ENCODE measurements at regions not wholly inside any gene's neighbourhood (a gene's known extent, or its start where the extent isn't known, plus 50 kb on each side); places are given as distances from the start of the nearest gene placed in this dataset.

DNA sequence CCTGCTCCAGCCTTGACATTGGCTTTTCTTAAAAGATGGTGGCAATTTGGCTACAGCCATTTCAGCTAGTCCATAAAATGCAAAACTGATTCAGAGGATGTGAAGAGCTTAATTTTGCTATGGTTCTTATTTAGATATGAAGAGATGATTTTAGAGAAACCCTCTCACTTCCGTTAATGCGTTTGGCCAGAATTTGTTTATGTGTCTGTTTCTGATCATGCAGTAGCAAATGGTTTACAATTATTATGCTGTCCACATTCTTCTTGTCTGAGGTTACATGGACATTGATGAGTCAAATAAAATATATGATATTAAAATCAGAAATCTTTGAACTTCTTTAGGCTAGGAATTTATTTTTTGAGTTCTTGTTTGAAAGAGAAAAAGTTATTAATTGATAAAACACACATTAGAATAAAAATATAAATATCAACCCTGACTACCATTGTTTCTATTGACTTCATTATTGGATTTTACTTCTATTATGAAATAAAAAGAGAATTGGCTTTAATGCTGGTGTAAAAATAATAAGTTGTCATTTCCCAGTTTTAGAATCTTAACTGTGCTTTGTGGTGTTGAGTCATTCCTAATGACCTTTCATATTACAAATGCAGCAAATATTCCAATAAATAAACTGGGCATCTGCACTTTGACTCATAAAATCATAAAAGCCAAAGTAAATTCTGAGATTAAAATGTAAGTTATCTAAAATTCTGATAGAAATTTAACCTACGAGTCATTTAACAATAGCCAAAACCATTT lies 1286.0 kb upstream of the GJE1 start:
- no peaks in the 10 kb centered on the region for H3K9me3 Mint-ChIP-seq
- WGBS (ENCODE audit: insufficient coverage): no CpG with 5 or more reads among the region's 3 CpGs
- DNase-seq: no peak
- ATAC-seq (replicated peaks in 1 of 4): no peak
- peaks cover 0 to 4% of the 10 kb centered on the region in 2 donors for H3K27me3 Mint-ChIP-seq
- POLR2A ChIA-PET: no interaction called here
- H3K9me3 ChIP-seq: no peaks in the 10 kb centered on the region
- H3K27ac ChIP-seq (ENCODE audit: low read length): no peak overlapping the region
- H3K36me3 Mint-ChIP-seq: no peaks in the 10 kb centered on the region
- no peaks in the 10 kb centered on the region for H3K27me3 ChIP-seq (replicated peaks in 1 of 2; ENCODE audit: control insufficient read depth in 2 of 2, extremely low read depth in 1 of 2, insufficient read depth in 2 of 2, low read length in 1 of 2)
- H3K4me1 ChIP-seq (ENCODE audit: control insufficient read depth in 1 of 2, extremely low read depth in 1 of 2, insufficient read depth in 2 of 2, low read length in 2 of 2): no peaks in the 10 kb centered on the region
- H3K4me3 Mint-ChIP-seq: no peak overlapping the region
- H3K4me3 ChIP-seq (ENCODE audit: control insufficient read depth in 1 of 2, extremely low read depth in 1 of 2, low read length in 1 of 2): no peak overlapping the region
- H3K4me1 Mint-ChIP-seq: no peaks in the 10 kb centered on the region
- H3K36me3 ChIP-seq (ENCODE audit: control insufficient read depth in 2 of 2, extremely low read depth in 1 of 2, insufficient read depth in 1 of 2, low read length in 1 of 2): no peaks in the 10 kb centered on the region
- no peak overlapping the region for H3K27ac Mint-ChIP-seq
- CTCF ChIA-PET: no interaction called here

DNA sequence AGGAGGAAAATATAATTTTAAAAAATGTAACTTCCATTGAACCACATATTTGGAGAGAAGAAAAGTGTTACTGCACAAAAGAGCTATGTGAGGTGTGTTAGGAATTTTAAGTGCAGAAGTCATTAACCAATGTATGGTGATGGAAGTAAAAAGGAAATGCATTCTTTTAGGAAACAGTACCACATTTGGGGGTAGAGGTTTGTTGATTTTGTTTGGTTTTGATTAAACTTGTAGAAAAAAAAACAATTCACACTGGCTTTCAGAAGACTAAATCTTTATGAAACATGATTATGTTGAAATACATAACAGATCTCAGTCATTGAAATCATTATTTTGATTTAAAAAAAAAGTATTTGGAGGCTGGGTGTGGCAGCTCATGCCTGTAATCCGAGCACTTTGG lies 1287.0 kb upstream of the GJE1 start:
- H3K36me3 ChIP-seq (ENCODE audit: control insufficient read depth in 2 of 2, extremely low read depth in 1 of 2, insufficient read depth in 1 of 2, low read length in 1 of 2): no peaks in the 10 kb centered on the region
- DNase-seq (no peak), ATAC-seq (replicated peaks in 1 of 4) (no peak)
- no peak overlapping the region for H3K27ac Mint-ChIP-seq
- CTCF ChIA-PET: no interaction called here
- H3K4me1 Mint-ChIP-seq: no peaks in the 10 kb centered on the region
- no peak overlapping the region for H3K4me3 ChIP-seq (ENCODE audit: control insufficient read depth in 1 of 2, extremely low read depth in 1 of 2, low read length in 1 of 2)
- WGBS (ENCODE audit: insufficient coverage): 78% methylated on average over 1 of the region's 1 CpG
- POLR2A ChIA-PET: no interaction called here
- no peak overlapping the region for H3K27ac ChIP-seq (ENCODE audit: low read length)
- no peaks in the 10 kb centered on the region for H3K27me3 ChIP-seq (replicated peaks in 1 of 2; ENCODE audit: control insufficient read depth in 2 of 2, extremely low read depth in 1 of 2, insufficient read depth in 2 of 2, low read length in 1 of 2)
- no peak overlapping the region for H3K4me3 Mint-ChIP-seq
- H3K27me3 Mint-ChIP-seq: peaks cover 0 to 4% of the 10 kb centered on the region in 2 donors
- no peaks in the 10 kb centered on the region for H3K9me3 Mint-ChIP-seq
- H3K9me3 ChIP-seq: no peaks in the 10 kb centered on the region
- H3K4me1 ChIP-seq (ENCODE audit: control insufficient read depth in 1 of 2, extremely low read depth in 1 of 2, insufficient read depth in 2 of 2, low read length in 2 of 2): no peaks in the 10 kb centered on the region
- H3K36me3 Mint-ChIP-seq: no peaks in the 10 kb centered on the region

DNA sequence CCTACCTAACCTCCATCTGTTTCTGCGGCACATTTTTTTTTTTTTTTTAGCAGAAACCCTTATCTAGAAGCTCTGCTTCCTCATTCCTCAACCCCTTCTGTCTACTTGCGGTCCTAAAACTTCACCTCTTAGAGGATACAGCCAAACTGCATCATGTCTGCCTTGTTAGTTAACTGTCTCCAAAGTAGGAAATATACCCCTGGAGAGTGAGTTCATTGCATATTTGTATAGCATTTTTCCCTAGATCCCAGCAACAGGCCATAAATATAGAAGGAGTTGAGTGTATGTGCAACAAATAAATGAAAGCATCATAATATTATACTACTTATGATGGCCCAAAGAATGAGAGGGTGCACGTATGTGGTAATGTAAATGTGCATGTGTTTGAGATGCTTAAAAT lies 1288.6 kb upstream of the GJE1 start:
- no peak overlapping the region for H3K27ac ChIP-seq (ENCODE audit: low read length)
- H3K27me3 Mint-ChIP-seq: peaks cover 0 to 4% of the 10 kb centered on the region in 2 donors
- no CpG with 5 or more reads among the region's 3 CpGs for WGBS (ENCODE audit: insufficient coverage)
- no peaks in the 10 kb centered on the region for H3K9me3 ChIP-seq
- no peaks in the 10 kb centered on the region for H3K36me3 ChIP-seq (ENCODE audit: control insufficient read depth in 2 of 2, extremely low read depth in 1 of 2, insufficient read depth in 1 of 2, low read length in 1 of 2)
- DNase-seq (no peak), ATAC-seq (replicated peaks in 1 of 4) (no peak)
- CTCF ChIA-PET: interaction anchor here in 1 of 2 donors (0.6 kb wide), 1 partner anchor 225 kb away, joined by 4 read pairs; no protein-coding TSS in a partner anchor
- H3K27me3 ChIP-seq (replicated peaks in 1 of 2; ENCODE audit: control insufficient read depth in 2 of 2, extremely low read depth in 1 of 2, insufficient read depth in 2 of 2, low read length in 1 of 2): no peaks in the 10 kb centered on the region
- H3K27ac Mint-ChIP-seq: no peak overlapping the region
- POLR2A ChIA-PET: no interaction called here
- H3K4me1 Mint-ChIP-seq: no peaks in the 10 kb centered on the region
- H3K36me3 Mint-ChIP-seq: no peaks in the 10 kb centered on the region
- no peaks in the 10 kb centered on the region for H3K9me3 Mint-ChIP-seq
- no peaks in the 10 kb centered on the region for H3K4me1 ChIP-seq (ENCODE audit: control insufficient read depth in 1 of 2, extremely low read depth in 1 of 2, insufficient read depth in 2 of 2, low read length in 2 of 2)
- H3K4me3 Mint-ChIP-seq: no peak overlapping the region
- no peak overlapping the region for H3K4me3 ChIP-seq (ENCODE audit: control insufficient read depth in 1 of 2, extremely low read depth in 1 of 2, low read length in 1 of 2)

DNA sequence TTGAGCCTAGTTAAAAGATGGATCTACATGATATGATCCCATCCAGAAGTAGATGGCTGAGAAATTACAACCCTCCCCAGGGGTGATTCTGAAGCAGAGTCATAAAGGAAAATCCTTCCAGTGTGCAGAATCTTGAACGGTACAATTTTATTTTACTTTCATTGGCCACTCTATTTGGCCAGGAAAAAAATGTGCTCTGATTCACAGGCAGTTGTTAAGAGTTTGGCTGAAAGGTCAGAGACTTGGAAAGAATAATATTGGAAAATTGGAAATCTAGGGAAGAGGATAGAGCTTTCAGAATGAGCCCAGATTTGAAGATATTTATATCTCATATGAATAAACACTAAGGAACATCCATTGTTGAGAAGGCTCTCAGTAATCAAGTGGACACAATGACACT lies 1299.3 kb upstream of the GJE1 start:
- H3K4me1 Mint-ChIP-seq: no peaks in the 10 kb centered on the region
- no peaks in the 10 kb centered on the region for H3K27me3 ChIP-seq (replicated peaks in 1 of 2; ENCODE audit: control insufficient read depth in 2 of 2, extremely low read depth in 1 of 2, insufficient read depth in 2 of 2, low read length in 1 of 2)
- DNase-seq (no peak), ATAC-seq (replicated peaks in 1 of 4) (no peak)
- no peak overlapping the region for H3K27ac ChIP-seq (ENCODE audit: low read length)
- H3K4me3 ChIP-seq (ENCODE audit: control insufficient read depth in 1 of 2, extremely low read depth in 1 of 2, low read length in 1 of 2): no peak overlapping the region
- no CpG with 5 or more reads among the region's 1 CpG for WGBS (ENCODE audit: insufficient coverage)
- no peak overlapping the region for H3K27ac Mint-ChIP-seq
- ChIA-PET CTCF (no interaction called here), POLR2A (no interaction called here)
- no peaks in the 10 kb centered on the region for H3K9me3 Mint-ChIP-seq
- H3K27me3 Mint-ChIP-seq: no peaks in the 10 kb centered on the region
- H3K9me3 ChIP-seq: no peaks in the 10 kb centered on the region
- no peaks in the 10 kb centered on the region for H3K36me3 ChIP-seq (ENCODE audit: control insufficient read depth in 2 of 2, extremely low read depth in 1 of 2, insufficient read depth in 1 of 2, low read length in 1 of 2)
- H3K36me3 Mint-ChIP-seq: no peaks in the 10 kb centered on the region
- no peaks in the 10 kb centered on the region for H3K4me1 ChIP-seq (ENCODE audit: control insufficient read depth in 1 of 2, extremely low read depth in 1 of 2, insufficient read depth in 2 of 2, low read length in 2 of 2)
- H3K4me3 Mint-ChIP-seq: no peak overlapping the region

DNA sequence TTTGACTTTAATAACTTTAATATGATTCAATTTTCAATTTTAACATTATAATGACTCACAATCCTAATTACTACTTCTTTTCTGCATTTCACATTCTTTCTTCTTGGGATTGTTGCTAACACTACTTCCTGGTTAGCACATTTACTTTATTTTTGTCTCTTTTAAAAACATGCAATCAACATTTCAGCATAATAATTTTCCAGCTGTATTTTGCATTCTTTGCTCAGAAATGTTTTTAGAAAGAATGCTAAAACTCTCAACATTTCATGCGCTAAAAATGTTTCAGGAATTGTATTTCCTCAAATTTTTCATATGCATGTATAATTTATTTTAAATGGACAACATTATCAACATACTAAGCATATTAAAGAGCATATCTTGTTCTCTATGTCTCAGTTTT lies 1302.1 kb upstream of the GJE1 start:
- CTCF ChIA-PET: no interaction called here
- H3K27me3 Mint-ChIP-seq: no peaks in the 10 kb centered on the region
- Histone ChIP-seq H3K4me3 (ENCODE audit: control insufficient read depth in 1 of 2, extremely low read depth in 1 of 2, low read length in 1 of 2) (no peak overlapping the region), H3K9me3 (no peaks in the 10 kb centered on the region), H3K27ac (ENCODE audit: low read length) (no peak overlapping the region), H3K4me1 (ENCODE audit: control insufficient read depth in 1 of 2, extremely low read depth in 1 of 2, insufficient read depth in 2 of 2, low read length in 2 of 2) (no peaks in the 10 kb centered on the region), H3K36me3 (ENCODE audit: control insufficient read depth in 2 of 2, extremely low read depth in 1 of 2, insufficient read depth in 1 of 2, low read length in 1 of 2) (no peaks in the 10 kb centered on the region), H3K27me3 (replicated peaks in 1 of 2; ENCODE audit: control insufficient read depth in 2 of 2, extremely low read depth in 1 of 2, insufficient read depth in 2 of 2, low read length in 1 of 2) (no peaks in the 10 kb centered on the region)
- no CpG with 5 or more reads among the region's 1 CpG for WGBS (ENCODE audit: insufficient coverage)
- no peak for ATAC-seq (replicated peaks in 1 of 4)
- no peaks in the 10 kb centered on the region for H3K4me1 Mint-ChIP-seq
- no peak overlapping the region for H3K4me3 Mint-ChIP-seq
- H3K9me3 Mint-ChIP-seq: no peaks in the 10 kb centered on the region
- POLR2A ChIA-PET: no interaction called here
- no peaks in the 10 kb centered on the region for H3K36me3 Mint-ChIP-seq
- no peak overlapping the region for H3K27ac Mint-ChIP-seq
- DNase-seq: no peak

DNA sequence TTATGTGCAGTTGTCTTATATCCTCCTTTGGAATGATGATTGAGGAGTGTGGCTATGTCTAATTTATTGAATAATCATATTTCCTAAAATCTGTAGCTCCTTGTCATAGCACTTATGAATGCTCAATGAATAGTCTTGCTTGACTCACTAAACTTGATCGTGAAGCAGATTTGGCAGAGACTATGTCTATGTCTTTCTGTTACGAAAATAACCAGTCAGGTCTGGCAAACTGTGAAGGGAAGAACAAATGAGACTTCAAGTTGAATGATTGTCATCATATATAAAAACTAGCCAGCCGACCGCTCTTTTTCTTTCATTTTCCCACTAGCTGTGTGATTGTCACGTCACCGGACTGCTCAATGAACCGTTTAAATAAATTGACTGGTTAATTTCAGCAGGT lies 1303.9 kb upstream of the GJE1 start:
- ChIA-PET CTCF (no interaction called here), POLR2A (no interaction called here)
- Mint-ChIP-seq H3K27ac (no peak overlapping the region), H3K9me3 (no peaks in the 10 kb centered on the region), H3K4me3 (no peak overlapping the region), H3K4me1 (no peaks in the 10 kb centered on the region), H3K27me3 (no peaks in the 10 kb centered on the region), H3K36me3 (no peaks in the 10 kb centered on the region)
- Histone ChIP-seq H3K4me1 (ENCODE audit: control insufficient read depth in 1 of 2, extremely low read depth in 1 of 2, insufficient read depth in 2 of 2, low read length in 2 of 2) (no peaks in the 10 kb centered on the region), H3K36me3 (ENCODE audit: control insufficient read depth in 2 of 2, extremely low read depth in 1 of 2, insufficient read depth in 1 of 2, low read length in 1 of 2) (no peaks in the 10 kb centered on the region), H3K4me3 (ENCODE audit: control insufficient read depth in 1 of 2, extremely low read depth in 1 of 2, low read length in 1 of 2) (no peak overlapping the region), H3K27me3 (replicated peaks in 1 of 2; ENCODE audit: control insufficient read depth in 2 of 2, extremely low read depth in 1 of 2, insufficient read depth in 2 of 2, low read length in 1 of 2) (no peaks in the 10 kb centered on the region), H3K27ac (ENCODE audit: low read length) (no peak overlapping the region), H3K9me3 (no peaks in the 10 kb centered on the region)
- no peak for DNase-seq
- no peak for ATAC-seq (replicated peaks in 1 of 4)
- WGBS (ENCODE audit: insufficient coverage): no CpG with 5 or more reads among the region's 7 CpGs

DNA sequence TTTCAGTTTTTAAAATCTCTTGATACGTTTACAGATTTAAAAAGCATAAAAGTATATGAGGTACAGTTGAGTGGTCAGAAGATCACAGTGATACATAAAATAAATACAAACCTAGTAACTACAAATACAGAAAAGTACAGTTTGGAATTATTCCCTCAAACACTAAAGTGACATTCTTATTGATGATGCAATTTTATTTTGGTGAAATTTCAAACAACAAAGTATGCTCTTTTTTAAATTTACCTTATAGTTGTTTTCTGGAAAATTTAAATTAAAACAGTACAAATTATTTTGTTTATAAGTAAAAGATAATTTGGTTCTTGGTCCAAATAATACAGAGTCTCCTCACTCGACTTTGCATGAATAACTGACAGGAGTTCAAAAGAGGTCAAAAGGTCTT lies 1305.1 kb upstream of the GJE1 start:
- no peak overlapping the region for H3K4me3 ChIP-seq (ENCODE audit: control insufficient read depth in 1 of 2, extremely low read depth in 1 of 2, low read length in 1 of 2)
- ChIA-PET CTCF (no interaction called here), POLR2A (no interaction called here)
- no peak overlapping the region for H3K27ac ChIP-seq (ENCODE audit: low read length)
- no peaks in the 10 kb centered on the region for H3K4me1 ChIP-seq (ENCODE audit: control insufficient read depth in 1 of 2, extremely low read depth in 1 of 2, insufficient read depth in 2 of 2, low read length in 2 of 2)
- no peaks in the 10 kb centered on the region for H3K36me3 ChIP-seq (ENCODE audit: control insufficient read depth in 2 of 2, extremely low read depth in 1 of 2, insufficient read depth in 1 of 2, low read length in 1 of 2)
- H3K36me3 Mint-ChIP-seq: no peaks in the 10 kb centered on the region
- H3K27me3 ChIP-seq (replicated peaks in 1 of 2; ENCODE audit: control insufficient read depth in 2 of 2, extremely low read depth in 1 of 2, insufficient read depth in 2 of 2, low read length in 1 of 2): no peaks in the 10 kb centered on the region
- H3K4me1 Mint-ChIP-seq: no peaks in the 10 kb centered on the region
- no peak for DNase-seq
- no peak overlapping the region for H3K27ac Mint-ChIP-seq
- H3K4me3 Mint-ChIP-seq: no peak overlapping the region
- H3K9me3 ChIP-seq: no peaks in the 10 kb centered on the region
- WGBS (ENCODE audit: insufficient coverage): no CpG with 5 or more reads among the region's 2 CpGs
- ATAC-seq (replicated peaks in 1 of 4): no peak
- H3K27me3 Mint-ChIP-seq: no peaks in the 10 kb centered on the region
- no peaks in the 10 kb centered on the region for H3K9me3 Mint-ChIP-seq

All from T-cell (primary cell).